ENCODE measurements at regions not wholly inside any gene's neighbourhood (a gene's known extent, or its start where the extent isn't known, plus 50 kb on each side); places are given as distances from the start of the nearest gene placed in this dataset.
A peak's percentile ranks its signal among the peaks of the same experiment; 100 is the strongest.

DNA sequence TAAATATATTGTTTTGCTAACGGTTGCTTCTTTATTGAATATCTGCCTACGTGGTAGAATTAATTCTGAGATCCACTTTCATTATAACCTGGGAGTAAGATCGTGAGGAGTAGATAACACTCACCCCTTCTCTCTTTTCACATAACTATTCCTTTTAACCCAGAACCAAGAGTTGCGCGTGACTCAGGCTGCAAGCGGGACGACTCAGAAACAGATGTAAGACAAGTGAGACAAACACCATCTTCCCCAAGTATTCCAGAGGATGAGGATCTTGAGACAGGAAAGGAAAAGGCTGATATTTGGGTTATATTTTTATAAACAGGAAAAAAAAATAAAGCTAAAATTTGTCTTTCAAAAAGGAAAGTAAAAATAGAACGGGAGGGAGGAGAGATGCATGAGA is 318.8 kb upstream of the NOCT start:
- no peak overlapping the region for H3K4me3 Mint-ChIP-seq (ENCODE audit: unreplicated experiment)
- H3K4me1 Mint-ChIP-seq (ENCODE audit: unreplicated experiment), result peaks cover 50% of the 10 kb centered on the region
- no peaks in the 10 kb centered on the region for H3K36me3 Mint-ChIP-seq (ENCODE audit: low read depth, unreplicated experiment)
- peaks cover 1% of the 10 kb centered on the region for H3K27me3 Mint-ChIP-seq (ENCODE audit: unreplicated experiment)
- no peaks in the 10 kb centered on the region for H3K9me3 Mint-ChIP-seq (ENCODE audit: unreplicated experiment)
- TF ChIP-seq, protein P1, sequence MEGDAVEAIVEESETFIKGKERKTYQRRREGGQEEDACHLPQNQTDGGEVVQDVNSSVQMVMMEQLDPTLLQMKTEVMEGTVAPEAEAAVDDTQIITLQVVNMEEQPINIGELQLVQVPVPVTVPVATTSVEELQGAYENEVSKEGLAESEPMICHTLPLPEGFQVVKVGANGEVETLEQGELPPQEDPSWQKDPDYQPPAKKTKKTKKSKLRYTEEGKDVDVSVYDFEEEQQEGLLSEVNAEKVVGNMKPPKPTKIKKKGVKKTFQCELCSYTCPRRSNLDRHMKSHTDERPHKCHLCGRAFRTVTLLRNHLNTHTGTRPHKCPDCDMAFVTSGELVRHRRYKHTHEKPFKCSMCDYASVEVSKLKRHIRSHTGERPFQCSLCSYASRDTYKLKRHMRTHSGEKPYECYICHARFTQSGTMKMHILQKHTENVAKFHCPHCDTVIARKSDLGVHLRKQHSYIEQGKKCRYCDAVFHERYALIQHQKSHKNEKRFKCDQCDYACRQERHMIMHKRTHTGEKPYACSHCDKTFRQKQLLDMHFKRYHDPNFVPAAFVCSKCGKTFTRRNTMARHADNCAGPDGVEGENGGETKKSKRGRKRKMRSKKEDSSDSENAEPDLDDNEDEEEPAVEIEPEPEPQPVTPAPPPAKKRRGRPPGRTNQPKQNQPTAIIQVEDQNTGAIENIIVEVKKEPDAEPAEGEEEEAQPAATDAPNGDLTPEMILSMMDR (IDR thresholded peaks at IDR 0.05; ENCODE audit: unreplicated experiment), result no peak
- DNase-seq (ENCODE audit: low spot score), result no peak
- H3K27ac Mint-ChIP-seq (ENCODE audit: unreplicated experiment), result peak overlapping the region; percentile 13

DNA sequence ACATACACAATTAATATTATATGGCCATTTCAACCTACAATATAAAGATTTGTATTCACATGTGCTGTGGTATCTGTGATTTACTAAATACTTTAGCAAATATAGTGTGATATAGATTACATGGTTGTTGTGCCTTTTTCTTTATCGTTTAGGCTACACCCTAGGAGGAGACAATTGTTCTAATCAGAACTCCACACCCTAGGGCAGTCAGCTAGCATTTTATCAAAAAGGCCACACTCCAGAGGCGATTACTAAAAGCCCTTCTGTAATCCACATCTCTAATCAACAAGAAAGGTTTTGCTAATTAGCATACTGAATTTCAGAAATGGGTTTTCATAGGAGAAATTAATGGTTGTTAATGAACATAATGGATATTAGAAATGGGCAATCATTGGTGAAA is 319.5 kb upstream of the NOCT start:
- H3K36me3 Mint-ChIP-seq (ENCODE audit: low read depth, unreplicated experiment), result no peaks in the 10 kb centered on the region
- no peak for DNase-seq (ENCODE audit: low spot score)
- H3K9me3 Mint-ChIP-seq (ENCODE audit: unreplicated experiment), result no peaks in the 10 kb centered on the region
- TF ChIP-seq, protein P1 (IDR thresholded peaks at IDR 0.05; ENCODE audit: unreplicated experiment), result no peak
- H3K4me3 Mint-ChIP-seq (ENCODE audit: unreplicated experiment), result no peak overlapping the region
- peaks cover 1% of the 10 kb centered on the region for H3K27me3 Mint-ChIP-seq (ENCODE audit: unreplicated experiment)
- peaks cover 47% of the 10 kb centered on the region for H3K4me1 Mint-ChIP-seq (ENCODE audit: unreplicated experiment)
- no peak overlapping the region for H3K27ac Mint-ChIP-seq (ENCODE audit: unreplicated experiment)

DNA sequence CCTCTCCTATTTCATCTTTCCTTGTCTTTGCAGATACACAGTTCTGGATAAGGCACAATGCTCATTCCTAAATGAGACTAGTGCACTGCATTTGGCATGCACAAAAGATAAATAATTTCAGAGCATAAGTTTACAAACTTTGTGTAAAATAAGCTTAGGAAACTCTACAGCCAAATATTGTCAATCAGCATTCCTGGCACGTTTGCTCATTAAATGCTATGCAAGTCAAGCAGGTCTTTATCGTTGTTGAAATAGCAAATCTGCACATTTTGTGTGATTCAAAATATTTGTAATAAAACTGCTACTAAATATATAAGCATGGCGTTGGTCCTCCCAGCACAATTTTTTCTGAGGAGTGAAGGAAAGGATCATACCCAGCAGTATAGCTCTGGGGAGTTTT is 322.1 kb upstream of the NOCT start:
- DNase-seq (ENCODE audit: low spot score), result no peak
- TF ChIP-seq, protein P1 (IDR thresholded peaks at IDR 0.05; ENCODE audit: unreplicated experiment), result no peak
- Mint-ChIP-seq H3K36me3 (ENCODE audit: low read depth, unreplicated experiment) (no peaks in the 10 kb centered on the region), H3K9me3 (ENCODE audit: unreplicated experiment) (no peaks in the 10 kb centered on the region), H3K27me3 (ENCODE audit: unreplicated experiment) (peaks cover 1% of the 10 kb centered on the region), H3K4me3 (ENCODE audit: unreplicated experiment) (no peak overlapping the region), H3K4me1 (ENCODE audit: unreplicated experiment) (peaks cover 25% of the 10 kb centered on the region), H3K27ac (ENCODE audit: unreplicated experiment) (no peak overlapping the region)

DNA sequence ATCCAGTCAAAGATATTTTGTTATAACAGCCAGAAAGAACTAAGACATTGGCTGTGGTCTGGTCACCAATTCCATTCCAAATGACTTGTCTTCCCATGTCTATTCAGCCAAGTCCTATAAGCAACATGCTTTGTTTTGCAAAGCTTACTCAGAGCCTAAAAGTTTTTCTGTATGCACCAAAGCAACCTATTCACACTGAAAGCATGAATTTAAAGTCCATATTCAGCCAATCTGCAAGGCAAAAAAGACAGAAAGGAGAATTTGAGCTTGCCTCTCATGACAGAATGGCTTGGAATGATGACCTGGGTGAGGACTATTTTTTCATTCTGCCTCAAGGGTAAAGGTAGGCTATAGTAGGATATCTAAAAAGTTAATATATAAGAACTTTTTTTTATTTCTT is 323.2 kb upstream of the NOCT start:
- Mint-ChIP-seq H3K27me3 (ENCODE audit: unreplicated experiment) (peaks cover 1% of the 10 kb centered on the region), H3K4me3 (ENCODE audit: unreplicated experiment) (no peak overlapping the region), H3K9me3 (ENCODE audit: unreplicated experiment) (no peaks in the 10 kb centered on the region), H3K36me3 (ENCODE audit: low read depth, unreplicated experiment) (no peaks in the 10 kb centered on the region), H3K27ac (ENCODE audit: unreplicated experiment) (no peak overlapping the region), H3K4me1 (ENCODE audit: unreplicated experiment) (peaks cover 14% of the 10 kb centered on the region)
- no peak for DNase-seq (ENCODE audit: low spot score)
- TF ChIP-seq, protein P1 (IDR thresholded peaks at IDR 0.05; ENCODE audit: unreplicated experiment), result no peak

DNA sequence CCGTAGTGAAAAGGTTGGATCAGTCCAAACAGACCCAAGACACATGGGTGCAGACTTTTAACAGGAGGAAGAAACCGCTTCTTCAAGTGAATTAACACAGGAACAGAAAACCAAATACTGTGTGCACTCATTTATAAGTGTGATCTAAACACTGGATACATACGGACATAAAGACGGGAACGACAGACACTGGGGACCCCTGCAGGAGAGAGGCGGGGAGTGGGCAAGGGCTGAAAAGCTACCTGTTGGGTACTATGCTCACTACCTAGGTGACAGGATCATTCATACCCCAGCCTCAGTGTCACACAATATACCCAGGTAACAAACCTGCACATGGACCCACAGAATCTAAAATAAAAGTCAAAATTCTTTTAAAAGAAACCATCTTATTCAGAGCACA is 326.0 kb upstream of the NOCT start:
- Mint-ChIP-seq H3K27me3 (ENCODE audit: unreplicated experiment) (peaks cover 1% of the 10 kb centered on the region), H3K4me3 (ENCODE audit: unreplicated experiment) (no peak overlapping the region), H3K36me3 (ENCODE audit: low read depth, unreplicated experiment) (no peaks in the 10 kb centered on the region), H3K4me1 (ENCODE audit: unreplicated experiment) (peaks cover 1% of the 10 kb centered on the region), H3K27ac (ENCODE audit: unreplicated experiment) (no peak overlapping the region), H3K9me3 (ENCODE audit: unreplicated experiment) (no peaks in the 10 kb centered on the region)
- TF ChIP-seq, protein P1 (IDR thresholded peaks at IDR 0.05; ENCODE audit: unreplicated experiment), result no peak
- DNase-seq (ENCODE audit: low spot score), result no peak

All from endothelial cell (in vitro differentiated cells).